ENCODE measurements at regions not wholly inside any gene's neighbourhood (a gene's known extent, or its start where the extent isn't known, plus 50 kb on each side); places are given as distances from the start of the nearest gene placed in this dataset.

DNA sequence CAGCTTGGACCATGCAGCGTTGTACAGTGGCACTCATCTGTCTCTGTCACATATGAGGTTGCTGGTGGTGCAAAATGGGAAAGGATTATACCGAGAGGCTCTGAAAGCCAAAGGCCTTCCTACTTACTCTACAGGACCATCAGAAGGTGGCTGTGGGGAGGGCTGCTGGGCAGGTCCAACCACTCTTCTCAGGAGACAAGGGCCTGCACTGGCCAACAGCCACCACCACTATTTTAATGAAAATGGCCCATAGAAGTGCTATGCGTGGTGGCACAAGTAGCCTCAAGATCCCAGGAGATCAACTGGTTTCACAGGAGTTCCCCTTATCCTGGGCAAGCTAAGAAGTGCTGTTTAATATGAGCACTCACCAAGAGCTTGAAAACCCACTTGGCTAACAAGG lies 52.3 kb downstream of the MRPL57 start:
- H3K4me3 ChIP-seq (ENCODE audit: low read length in 3 of 3): no peak overlapping the region
- no peaks in the 10 kb centered on the region for H3K36me3 ChIP-seq (ENCODE audit: control insufficient read depth in 3 of 3, insufficient read depth in 3 of 3, low read length in 3 of 3)
- H3K9me3 ChIP-seq (ENCODE audit: control insufficient read depth in 3 of 3, low read length in 3 of 3): no peaks in the 10 kb centered on the region
- no peak overlapping the region for H3K9ac ChIP-seq (ENCODE audit: low read depth in 1 of 3, low read length in 3 of 3)
- no peak overlapping the region for H3K27ac ChIP-seq (ENCODE audit: low read depth, low read length)
- peaks cover 0 to 5% (median 2%) of the 10 kb centered on the region in 3 donors for H3K27me3 ChIP-seq (ENCODE audit: control insufficient read depth in 3 of 3, insufficient read depth in 3 of 3, low read length in 3 of 3)
- peaks cover 0 to 3% (median 0%) of the 10 kb centered on the region in 3 donors for H3K4me1 ChIP-seq (ENCODE audit: control insufficient read depth in 3 of 3, insufficient read depth in 3 of 3, low read length in 3 of 3)

DNA sequence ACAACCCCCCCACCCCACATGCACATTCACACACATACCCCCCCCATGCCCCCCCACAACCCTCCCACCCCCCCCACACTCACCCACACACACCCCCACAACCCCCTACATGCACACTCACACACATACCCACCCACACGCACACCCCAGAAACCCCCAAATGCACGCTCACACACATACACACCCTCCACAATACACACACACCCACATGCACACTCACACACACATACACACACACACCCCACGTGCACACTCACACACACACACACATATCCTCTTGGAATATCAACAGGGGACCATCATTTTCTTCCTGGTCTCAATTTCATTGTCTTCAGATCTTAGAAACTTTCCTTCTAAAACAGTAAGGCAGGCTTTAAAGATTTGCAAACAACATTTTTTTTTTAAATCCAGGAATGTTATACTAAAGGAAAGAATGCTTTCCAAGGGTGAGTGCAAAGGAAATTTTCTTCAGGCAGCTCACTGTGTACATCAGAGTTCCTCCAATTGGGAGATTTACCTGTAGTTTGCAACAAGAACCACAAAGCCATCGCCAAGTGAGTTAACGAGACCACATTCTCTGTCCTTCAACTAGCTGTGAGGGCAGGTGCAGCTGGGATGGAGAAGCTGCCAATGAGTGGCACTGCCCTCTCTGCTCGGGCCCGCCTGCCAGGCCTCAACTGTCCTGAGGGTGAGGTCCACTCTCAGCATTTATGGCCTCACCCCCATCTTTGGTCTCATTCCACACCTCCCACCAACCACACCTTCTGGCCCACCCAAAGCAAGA lies 53.0 kb downstream of the MRPL57 start:
- Histone ChIP-seq H3K4me1 (ENCODE audit: control insufficient read depth in 3 of 3, insufficient read depth in 3 of 3, low read length in 3 of 3) (peaks cover 0 to 3% (median 0%) of the 10 kb centered on the region in 3 donors), H3K27me3 (ENCODE audit: control insufficient read depth in 3 of 3, insufficient read depth in 3 of 3, low read length in 3 of 3) (peaks cover 0 to 5% (median 2%) of the 10 kb centered on the region in 3 donors), H3K4me3 (ENCODE audit: low read length in 3 of 3) (no peak overlapping the region), H3K36me3 (ENCODE audit: control insufficient read depth in 3 of 3, insufficient read depth in 3 of 3, low read length in 3 of 3) (no peaks in the 10 kb centered on the region), H3K27ac (ENCODE audit: low read depth, low read length) (no peak overlapping the region), H3K9me3 (ENCODE audit: control insufficient read depth in 3 of 3, low read length in 3 of 3) (no peaks in the 10 kb centered on the region), H3K9ac (ENCODE audit: low read depth in 1 of 3, low read length in 3 of 3) (no peak overlapping the region)

DNA sequence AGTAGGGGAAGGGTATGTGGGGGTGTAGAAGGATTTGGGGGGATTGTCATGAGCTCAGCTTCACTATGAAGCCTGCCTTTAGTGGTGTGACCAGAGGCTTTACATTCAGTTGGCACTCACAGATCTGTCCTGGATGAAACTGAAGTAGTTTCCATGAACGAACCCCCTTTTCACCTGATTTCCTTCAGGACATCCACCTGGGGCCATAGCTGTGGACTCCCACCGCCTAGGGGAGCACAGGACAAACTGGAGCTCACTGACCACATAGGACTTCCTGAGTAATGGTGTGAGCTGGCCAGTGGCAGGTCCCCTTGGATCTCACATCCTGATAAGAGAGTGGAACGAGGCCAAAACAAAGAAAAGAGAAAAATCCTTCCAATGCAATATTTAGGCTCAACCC lies 54.1 kb downstream of the MRPL57 start:
- Histone ChIP-seq H3K27ac (ENCODE audit: low read depth, low read length) (no peak overlapping the region), H3K9ac (ENCODE audit: low read depth in 1 of 3, low read length in 3 of 3) (no peak overlapping the region), H3K4me1 (ENCODE audit: control insufficient read depth in 3 of 3, insufficient read depth in 3 of 3, low read length in 3 of 3) (peaks cover 0 to 7% (median 4%) of the 10 kb centered on the region in 3 donors), H3K9me3 (ENCODE audit: control insufficient read depth in 3 of 3, low read length in 3 of 3) (no peaks in the 10 kb centered on the region), H3K27me3 (ENCODE audit: control insufficient read depth in 3 of 3, insufficient read depth in 3 of 3, low read length in 3 of 3) (peaks cover 0 to 11% (median 2%) of the 10 kb centered on the region in 3 donors), H3K36me3 (ENCODE audit: control insufficient read depth in 3 of 3, insufficient read depth in 3 of 3, low read length in 3 of 3) (no peaks in the 10 kb centered on the region), H3K4me3 (ENCODE audit: low read length in 3 of 3) (no peak overlapping the region)

DNA sequence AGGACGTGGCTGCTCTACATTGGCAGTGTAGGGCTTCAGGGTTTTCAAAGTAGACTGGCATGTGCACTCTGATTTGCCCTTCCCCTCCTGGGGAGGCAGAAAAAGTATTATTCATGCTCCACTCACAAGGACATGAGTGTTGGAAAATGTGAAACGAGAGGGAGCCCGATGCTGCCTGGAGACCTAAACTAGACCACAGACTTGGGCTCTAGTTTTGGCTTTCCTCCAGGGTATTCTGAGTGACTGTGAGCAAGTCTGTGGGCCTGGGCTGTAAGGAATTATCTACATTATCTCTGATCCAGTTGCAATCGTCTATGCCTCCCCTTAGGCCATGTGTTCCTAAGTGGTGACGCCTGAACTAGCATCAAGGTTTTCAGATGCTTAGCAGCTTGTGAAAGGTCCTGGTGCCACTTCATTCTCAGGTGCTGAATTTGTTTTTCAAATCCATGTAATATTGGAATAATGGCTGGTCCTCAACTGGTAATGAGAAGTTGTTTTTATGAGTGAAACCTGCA lies 55.0 kb downstream of the MRPL57 start:
- H3K4me3 ChIP-seq (ENCODE audit: low read length in 3 of 3): no peak overlapping the region
- no peak overlapping the region for H3K9ac ChIP-seq (ENCODE audit: low read depth in 1 of 3, low read length in 3 of 3)
- no peak overlapping the region for H3K27ac ChIP-seq (ENCODE audit: low read depth, low read length)

DNA sequence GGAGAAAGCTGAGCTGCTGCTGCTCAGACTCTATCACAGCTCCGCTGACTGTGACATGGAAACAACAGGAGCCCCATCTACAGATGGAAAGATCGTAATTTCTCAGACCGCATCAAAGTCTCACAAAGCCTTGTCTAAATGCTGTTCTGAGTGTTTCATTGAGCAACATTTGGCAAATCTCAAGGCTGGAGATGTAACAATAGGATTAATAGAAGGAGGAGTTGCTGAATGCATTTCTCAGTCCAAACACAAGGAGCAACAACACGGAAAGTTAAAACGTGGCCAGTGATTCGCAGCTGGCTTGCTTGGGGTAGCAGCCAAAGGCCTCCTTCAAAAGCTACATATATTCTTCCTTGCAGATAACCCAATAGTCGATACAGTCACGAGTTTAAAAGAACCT lies 55.7 kb downstream of the MRPL57 start:
- peaks cover 0 to 7% (median 4%) of the 10 kb centered on the region in 3 donors for H3K4me1 ChIP-seq (ENCODE audit: control insufficient read depth in 3 of 3, insufficient read depth in 3 of 3, low read length in 3 of 3)
- no peak overlapping the region for H3K9ac ChIP-seq (ENCODE audit: low read depth in 1 of 3, low read length in 3 of 3)
- peak overlapping the region in 2 of 3 donors; percentile 13 to 48 for H3K4me3 ChIP-seq (ENCODE audit: low read length in 3 of 3)
- no peaks in the 10 kb centered on the region for H3K9me3 ChIP-seq (ENCODE audit: control insufficient read depth in 3 of 3, low read length in 3 of 3)
- H3K27ac ChIP-seq (ENCODE audit: low read depth, low read length): peak overlapping the region; percentile 36
- H3K27me3 ChIP-seq (ENCODE audit: control insufficient read depth in 3 of 3, insufficient read depth in 3 of 3, low read length in 3 of 3): peaks cover 0 to 9% (median 0%) of the 10 kb centered on the region in 3 donors
- no peaks in the 10 kb centered on the region for H3K36me3 ChIP-seq (ENCODE audit: control insufficient read depth in 3 of 3, insufficient read depth in 3 of 3, low read length in 3 of 3)

More for the DNA sequence above, 55.0 kb downstream of the MRPL57 start:
- Histone ChIP-seq H3K27me3 (ENCODE audit: control insufficient read depth in 3 of 3, insufficient read depth in 3 of 3, low read length in 3 of 3) (peaks cover 0 to 9% (median 0%) of the 10 kb centered on the region in 3 donors), H3K36me3 (ENCODE audit: control insufficient read depth in 3 of 3, insufficient read depth in 3 of 3, low read length in 3 of 3) (no peaks in the 10 kb centered on the region), H3K4me1 (ENCODE audit: control insufficient read depth in 3 of 3, insufficient read depth in 3 of 3, low read length in 3 of 3) (peaks cover 0 to 7% (median 4%) of the 10 kb centered on the region in 3 donors), H3K9me3 (ENCODE audit: control insufficient read depth in 3 of 3, low read length in 3 of 3) (no peaks in the 10 kb centered on the region)

DNA sequence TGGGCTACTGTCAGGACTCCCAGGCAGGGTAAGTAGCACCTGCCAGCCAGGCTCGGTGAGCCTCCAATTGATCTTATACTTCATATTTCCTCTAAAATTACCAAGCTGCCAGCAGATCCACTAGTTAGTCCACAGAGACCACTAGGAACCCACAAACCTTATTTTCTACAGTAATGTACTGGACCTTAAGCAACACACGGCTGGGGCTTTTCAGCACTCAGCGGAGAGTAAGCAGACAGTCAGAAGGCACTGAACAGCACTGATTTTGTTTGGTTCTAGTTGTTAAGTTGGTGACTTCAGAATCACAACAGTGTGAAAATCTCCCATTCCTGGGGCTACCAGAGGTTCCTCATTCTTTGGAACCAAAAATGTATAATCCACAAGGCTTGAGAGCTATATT lies 56.1 kb downstream of the MRPL57 start:
- peaks cover 0 to 9% (median 0%) of the 10 kb centered on the region in 3 donors for H3K27me3 ChIP-seq (ENCODE audit: control insufficient read depth in 3 of 3, insufficient read depth in 3 of 3, low read length in 3 of 3)
- H3K9me3 ChIP-seq (ENCODE audit: control insufficient read depth in 3 of 3, low read length in 3 of 3): no peaks in the 10 kb centered on the region
- H3K4me1 ChIP-seq (ENCODE audit: control insufficient read depth in 3 of 3, insufficient read depth in 3 of 3, low read length in 3 of 3): peaks cover 0 to 7% (median 4%) of the 10 kb centered on the region in 3 donors
- H3K36me3 ChIP-seq (ENCODE audit: control insufficient read depth in 3 of 3, insufficient read depth in 3 of 3, low read length in 3 of 3): no peaks in the 10 kb centered on the region
- H3K27ac ChIP-seq (ENCODE audit: low read depth, low read length): peak overlapping the region; percentile 36
- peak overlapping the region in 2 of 3 donors; percentile 13 to 48 for H3K4me3 ChIP-seq (ENCODE audit: low read length in 3 of 3)
- no peak overlapping the region for H3K9ac ChIP-seq (ENCODE audit: low read depth in 1 of 3, low read length in 3 of 3)

DNA sequence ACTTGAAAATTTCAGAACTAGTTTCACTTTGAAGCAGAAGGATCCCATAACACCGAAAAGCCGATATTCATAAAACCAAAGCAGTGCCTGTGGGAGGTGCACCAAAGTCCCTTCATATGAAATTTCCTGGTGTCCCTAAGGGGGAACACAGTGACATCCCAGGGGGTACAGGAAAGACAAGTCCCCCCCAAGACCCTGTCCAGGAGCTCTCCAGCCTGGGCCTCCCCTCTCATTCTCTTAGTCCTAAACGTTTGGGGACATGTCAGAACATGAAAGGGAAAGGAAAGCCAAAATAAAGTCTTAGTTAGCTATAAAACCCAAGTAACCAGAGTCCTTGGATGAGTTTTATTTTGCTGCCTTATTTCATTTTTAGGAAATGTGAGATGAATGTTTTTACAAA lies 56.6 kb downstream of the MRPL57 start:
- Histone ChIP-seq H3K4me3 (ENCODE audit: low read length in 3 of 3) (peak overlapping the region in 1 of 3 donors; percentile 48), H3K27me3 (ENCODE audit: control insufficient read depth in 3 of 3, insufficient read depth in 3 of 3, low read length in 3 of 3) (peaks cover 0 to 9% (median 0%) of the 10 kb centered on the region in 3 donors), H3K9ac (ENCODE audit: low read depth in 1 of 3, low read length in 3 of 3) (peak overlapping the region in 1 of 3 donors; percentile 38), H3K4me1 (ENCODE audit: control insufficient read depth in 3 of 3, insufficient read depth in 3 of 3, low read length in 3 of 3) (peaks cover 0 to 7% (median 4%) of the 10 kb centered on the region in 3 donors), H3K36me3 (ENCODE audit: control insufficient read depth in 3 of 3, insufficient read depth in 3 of 3, low read length in 3 of 3) (no peaks in the 10 kb centered on the region), H3K9me3 (ENCODE audit: control insufficient read depth in 3 of 3, low read length in 3 of 3) (no peaks in the 10 kb centered on the region), H3K27ac (ENCODE audit: low read depth, low read length) (peak overlapping the region; percentile 36)

DNA sequence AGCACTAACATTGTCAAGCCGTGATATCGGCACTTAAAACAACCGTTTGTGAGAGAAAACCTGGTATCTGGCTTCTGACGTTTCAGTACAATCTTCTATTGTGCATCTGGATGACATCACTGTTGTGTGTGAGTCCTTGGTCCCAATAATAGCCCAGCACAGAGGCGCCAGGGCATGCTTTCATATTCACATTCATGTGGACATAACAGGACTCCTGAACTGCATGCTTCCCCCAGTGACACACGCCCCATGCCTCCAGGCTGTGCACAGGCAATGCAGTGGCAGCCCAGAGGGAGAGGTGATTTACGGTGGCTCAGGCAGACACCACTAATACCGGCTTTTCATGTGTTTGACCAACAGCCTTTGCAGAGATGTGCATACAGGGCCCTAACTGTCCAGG lies 58.1 kb downstream of the MRPL57 start:
- peak overlapping the region in 1 of 3 donors; percentile 32 for H3K9ac ChIP-seq (ENCODE audit: low read depth in 1 of 3, low read length in 3 of 3)
- H3K9me3 ChIP-seq (ENCODE audit: control insufficient read depth in 3 of 3, low read length in 3 of 3): no peaks in the 10 kb centered on the region
- peak overlapping the region in 1 of 3 donors; percentile 20 for H3K4me3 ChIP-seq (ENCODE audit: low read length in 3 of 3)
- H3K27me3 ChIP-seq (ENCODE audit: control insufficient read depth in 3 of 3, insufficient read depth in 3 of 3, low read length in 3 of 3): peaks cover 0 to 9% (median 0%) of the 10 kb centered on the region in 3 donors
- no peaks in the 10 kb centered on the region for H3K36me3 ChIP-seq (ENCODE audit: control insufficient read depth in 3 of 3, insufficient read depth in 3 of 3, low read length in 3 of 3)
- H3K4me1 ChIP-seq (ENCODE audit: control insufficient read depth in 3 of 3, insufficient read depth in 3 of 3, low read length in 3 of 3): peaks cover 0 to 7% (median 4%) of the 10 kb centered on the region in 3 donors
- peak overlapping the region; percentile 13 for H3K27ac ChIP-seq (ENCODE audit: low read depth, low read length)

DNA sequence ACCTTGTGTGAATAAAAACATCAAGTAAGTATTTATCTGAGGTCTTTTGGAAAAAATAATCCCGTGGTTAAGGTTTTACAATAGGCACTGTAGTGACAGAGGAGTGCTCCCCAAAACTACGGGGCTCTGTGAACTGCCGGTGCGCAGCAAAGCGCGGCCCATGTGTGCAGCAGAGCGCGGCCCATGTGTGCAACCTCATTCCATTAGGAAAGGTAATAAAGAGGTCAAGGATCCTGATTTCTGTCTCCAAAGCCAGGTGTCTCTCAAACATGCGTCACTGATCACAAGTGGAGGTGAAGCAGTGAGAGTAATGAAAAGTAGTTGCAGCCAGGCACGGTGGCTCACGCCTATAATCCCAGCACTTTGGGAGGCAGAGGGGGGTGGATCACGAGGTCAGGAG lies 58.7 kb downstream of the MRPL57 start:
- Histone ChIP-seq H3K9ac (ENCODE audit: low read depth in 1 of 3, low read length in 3 of 3) (no peak overlapping the region), H3K4me1 (ENCODE audit: control insufficient read depth in 3 of 3, insufficient read depth in 3 of 3, low read length in 3 of 3) (peaks cover 0 to 7% (median 4%) of the 10 kb centered on the region in 3 donors), H3K27me3 (ENCODE audit: control insufficient read depth in 3 of 3, insufficient read depth in 3 of 3, low read length in 3 of 3) (peaks cover 0 to 9% (median 0%) of the 10 kb centered on the region in 3 donors), H3K27ac (ENCODE audit: low read depth, low read length) (no peak overlapping the region), H3K4me3 (ENCODE audit: low read length in 3 of 3) (no peak overlapping the region), H3K9me3 (ENCODE audit: control insufficient read depth in 3 of 3, low read length in 3 of 3) (no peaks in the 10 kb centered on the region), H3K36me3 (ENCODE audit: control insufficient read depth in 3 of 3, insufficient read depth in 3 of 3, low read length in 3 of 3) (no peaks in the 10 kb centered on the region)

DNA sequence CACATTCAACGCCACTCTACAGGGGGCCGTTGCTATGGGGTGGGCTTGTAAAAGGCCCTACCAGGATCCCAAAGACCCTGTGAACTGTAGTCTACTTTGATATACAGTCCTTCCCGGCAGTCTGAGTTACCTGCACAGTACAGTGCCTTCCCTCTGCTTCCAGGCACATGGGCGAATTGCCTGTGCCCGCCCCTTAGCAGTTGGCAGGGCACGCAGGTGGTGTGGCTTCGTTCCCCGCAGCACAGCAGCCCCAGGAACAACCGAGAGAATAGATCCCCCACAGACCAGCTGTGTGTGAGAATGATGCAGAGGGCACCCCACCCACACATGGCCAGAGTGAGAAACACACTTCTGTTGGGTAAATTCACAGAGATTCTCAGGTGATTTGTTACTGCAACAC lies 60.6 kb downstream of the MRPL57 start:
- Histone ChIP-seq H3K4me1 (ENCODE audit: control insufficient read depth in 3 of 3, insufficient read depth in 3 of 3, low read length in 3 of 3) (peaks cover 0 to 4% (median 4%) of the 10 kb centered on the region in 3 donors), H3K27me3 (ENCODE audit: control insufficient read depth in 3 of 3, insufficient read depth in 3 of 3, low read length in 3 of 3) (peaks cover 0 to 7% (median 4%) of the 10 kb centered on the region in 3 donors), H3K27ac (ENCODE audit: low read depth, low read length) (no peak overlapping the region), H3K9ac (ENCODE audit: low read depth in 1 of 3, low read length in 3 of 3) (no peak overlapping the region), H3K36me3 (ENCODE audit: control insufficient read depth in 3 of 3, insufficient read depth in 3 of 3, low read length in 3 of 3) (no peaks in the 10 kb centered on the region), H3K4me3 (ENCODE audit: low read length in 3 of 3) (no peak overlapping the region), H3K9me3 (ENCODE audit: control insufficient read depth in 3 of 3, low read length in 3 of 3) (peaks cover 0 to 2% (median 0%) of the 10 kb centered on the region in 3 donors)
